HG03520 (cell line): ENCODE measurements at regions not wholly inside any gene's neighbourhood (a gene's known extent, or its start where the extent isn't known, plus 50 kb on each side); places are given as distances from the start of the nearest gene placed in this dataset.

Experiments
- ATAC-seq: cut with Tn5 transposase; IDR thresholded peaks from one replicate; pipeline ENCODE4 v1.9.1; 2021; ENCODE audit warnings: mild to moderate bottlenecking, moderate library complexity; ENCODE audit not compliant: unreplicated experiment

GRCh38 chr13:105956921-105957320 is 578.5 kb downstream of the EFNB2 start:
- no peak for ATAC-seq

GRCh38 chr13:105952973-105953290 is 582.5 kb downstream of the EFNB2 start:
- ATAC-seq, result no peak

GRCh38 chr13:105952233-105952972 is 583.1 kb downstream of the EFNB2 start:
- ATAC-seq, result no peak

- no peak for ATAC-seq
Observed at GRCh38 chr13:105948143-105948542, 587.3 kb downstream of the EFNB2 start.

GRCh38 chr13:105940882-105941281 is 594.6 kb downstream of the EFNB2 start:
- ATAC-seq, result no peak

- ATAC-seq, result no peak
Observed at GRCh38 chr13:105937451-105937850, 598.0 kb downstream of the EFNB2 start.

GRCh38 chr13:105936816-105937215 is 598.6 kb downstream of the EFNB2 start:
- no peak for ATAC-seq

GRCh38 chr13:105929505-105929904 is 606.0 kb downstream of the EFNB2 start:
- no peak for ATAC-seq

- ATAC-seq, result no peak
Observed at GRCh38 chr13:105928901-105929300, 606.6 kb downstream of the EFNB2 start.

- ATAC-seq, result no peak
Observed at GRCh38 chr13:105928048-105928447, 607.4 kb downstream of the EFNB2 start.

- ATAC-seq, result no peak
Observed at GRCh38 chr13:105925496-105925895, 610.0 kb downstream of the EFNB2 start.

GRCh38 chr13:105921711-105922110 is 613.8 kb downstream of the EFNB2 start:
- no peak for ATAC-seq

- ATAC-seq, result no peak
Observed at GRCh38 chr13:105920370-105920769, 615.1 kb downstream of the EFNB2 start.

- no peak for ATAC-seq
Observed at GRCh38 chr13:105918842-105919741, 616.4 kb downstream of the EFNB2 start.

GRCh38 chr13:105915146-105915850 is 620.2 kb downstream of the EFNB2 start:
- ATAC-seq, result no peak

GRCh38 chr13:105914291-105915036 is 621.0 kb downstream of the EFNB2 start:
- no peak for ATAC-seq

GRCh38 chr13:105908586-105908985 is 626.9 kb downstream of the EFNB2 start:
- ATAC-seq, result no peak

GRCh38 chr13:105907319-105908019 is 628.0 kb downstream of the EFNB2 start:
- ATAC-seq, result no peak

- no peak for ATAC-seq
Observed at GRCh38 chr13:105906746-105907145, 628.7 kb downstream of the EFNB2 start.

GRCh38 chr13:105904034-105904742 is 631.3 kb downstream of the EFNB2 start:
- ATAC-seq, result no peak
